GM21619 (cell line): ENCODE measurements at regions not wholly inside any gene's neighbourhood (a gene's known extent, or its start where the extent isn't known, plus 50 kb on each side); places are given as distances from the start of the nearest gene placed in this dataset.
"Not testable (repeated sequence)": the region's sequence is repeated elsewhere in the genome, so short reads cannot be mapped to it uniquely, and the experiment has no call there.

Experiments
- ATAC-seq: cut with Tn5 transposase; IDR thresholded peaks from one replicate; pipeline ENCODE4 v1.9.1; 2021; ENCODE audit not compliant: unreplicated experiment

DNA sequence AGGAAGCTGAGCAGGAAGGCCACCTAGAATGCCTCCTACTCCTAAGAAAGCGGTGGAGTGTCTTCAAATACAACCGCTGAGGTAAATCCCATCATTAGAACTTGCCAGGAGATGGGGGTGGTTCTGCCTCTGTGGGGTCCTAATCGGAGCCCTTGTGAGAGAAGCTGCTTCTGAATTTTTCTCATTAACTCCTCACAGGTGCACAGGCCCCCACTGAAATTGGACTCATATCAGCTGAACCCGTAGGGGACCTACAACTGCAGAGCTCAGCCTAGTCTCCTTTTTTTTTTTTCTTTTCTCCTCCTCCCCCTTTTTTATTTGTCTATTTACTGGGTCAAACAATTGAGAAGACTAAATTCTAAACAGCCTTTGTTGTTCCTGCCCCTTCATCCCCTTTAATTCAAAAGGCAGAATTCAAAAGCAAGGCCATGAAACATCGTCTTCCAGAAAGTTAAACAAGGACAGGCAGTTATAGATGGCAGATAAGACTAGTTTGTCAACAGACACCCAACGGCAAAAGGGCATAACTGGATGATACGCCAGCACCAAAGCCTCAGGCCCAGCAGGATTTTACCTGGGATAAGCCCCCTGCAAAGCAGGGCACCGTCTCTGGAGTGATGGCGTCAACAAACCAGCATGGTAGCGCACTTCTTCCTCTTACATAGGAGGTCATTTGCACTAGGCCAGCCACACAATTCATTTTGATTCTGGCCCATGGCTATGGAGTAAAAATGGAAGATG lies 213.7 kb upstream of the HES1 start:
- ATAC-seq, result no peak

DNA sequence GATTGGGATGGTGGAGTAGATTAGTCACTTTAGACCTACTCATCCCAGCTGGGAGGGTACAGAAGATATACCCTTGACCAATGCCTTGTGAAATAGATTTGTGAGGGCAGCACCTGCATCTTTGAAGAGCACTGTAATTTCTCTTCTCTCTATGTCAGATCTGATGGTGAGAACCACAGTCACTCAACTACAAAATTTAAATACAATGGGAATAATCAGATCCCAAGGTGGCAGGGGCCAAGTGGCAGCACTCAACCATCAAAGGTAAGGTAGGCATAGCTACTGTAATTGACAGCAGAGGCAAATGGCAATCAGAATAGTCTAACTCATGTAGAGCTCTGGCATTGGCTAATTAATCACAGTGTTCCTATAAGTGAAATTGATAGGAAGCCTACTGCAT lies 212.0 kb upstream of the HES1 start:
- not testable (repeated sequence) for ATAC-seq

DNA sequence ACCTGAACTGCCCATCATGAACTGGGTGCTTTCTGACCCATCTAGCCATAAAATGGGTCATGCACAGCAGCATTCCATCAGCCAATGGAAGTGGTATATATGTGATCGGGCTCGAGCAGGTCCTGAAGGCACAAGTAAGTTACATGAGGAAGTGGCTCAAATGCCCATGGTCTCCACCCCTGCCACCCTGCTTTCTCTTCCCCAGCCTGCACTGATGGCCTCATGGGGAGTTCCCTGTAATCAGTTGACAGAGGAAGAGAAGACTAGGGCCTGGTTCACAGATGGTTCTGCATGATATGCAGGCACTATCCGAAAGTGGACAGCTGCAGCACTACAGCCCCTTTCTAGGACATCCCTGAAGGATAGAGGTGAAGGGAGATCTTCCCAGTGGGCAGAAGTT lies 209.9 kb upstream of the HES1 start:
- ATAC-seq, result not testable (repeated sequence)

DNA sequence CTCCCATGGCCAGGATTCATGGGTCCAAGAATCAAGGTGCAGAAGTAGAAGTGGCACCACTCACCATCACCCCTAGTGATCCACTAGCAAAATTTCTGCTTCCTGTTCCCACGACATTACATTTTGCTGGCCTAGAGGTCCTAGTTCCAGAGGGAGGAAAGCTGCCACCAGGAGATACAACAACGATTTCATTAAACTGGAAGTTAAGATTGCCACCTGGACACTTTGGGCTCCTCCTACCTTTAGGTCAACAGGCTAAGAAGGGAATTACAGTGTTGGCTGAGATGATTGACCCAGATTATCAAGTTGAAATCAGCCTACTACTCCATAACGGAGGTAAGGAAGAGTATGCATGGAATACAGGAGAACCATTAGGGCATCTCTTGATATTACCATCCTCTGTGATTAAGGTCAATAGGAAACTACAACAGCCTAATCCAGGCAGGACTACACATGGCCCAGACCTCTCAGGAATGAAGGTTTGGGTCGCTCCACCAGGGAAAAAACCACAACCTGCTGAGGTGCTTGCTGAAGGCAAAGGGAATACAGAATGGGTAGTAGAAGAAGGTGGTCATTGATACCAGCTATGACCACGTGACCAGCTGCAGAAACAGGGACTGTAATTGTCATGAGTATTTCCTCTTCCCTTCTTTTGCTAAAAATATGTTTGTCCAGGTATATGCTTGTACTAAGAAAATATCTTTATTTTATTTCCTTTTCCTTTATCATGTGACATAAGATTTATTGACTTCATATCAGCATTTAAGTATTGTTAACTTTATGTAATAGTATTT lies 208.3 kb upstream of the HES1 start:
- ATAC-seq, result not testable (repeated sequence)

DNA sequence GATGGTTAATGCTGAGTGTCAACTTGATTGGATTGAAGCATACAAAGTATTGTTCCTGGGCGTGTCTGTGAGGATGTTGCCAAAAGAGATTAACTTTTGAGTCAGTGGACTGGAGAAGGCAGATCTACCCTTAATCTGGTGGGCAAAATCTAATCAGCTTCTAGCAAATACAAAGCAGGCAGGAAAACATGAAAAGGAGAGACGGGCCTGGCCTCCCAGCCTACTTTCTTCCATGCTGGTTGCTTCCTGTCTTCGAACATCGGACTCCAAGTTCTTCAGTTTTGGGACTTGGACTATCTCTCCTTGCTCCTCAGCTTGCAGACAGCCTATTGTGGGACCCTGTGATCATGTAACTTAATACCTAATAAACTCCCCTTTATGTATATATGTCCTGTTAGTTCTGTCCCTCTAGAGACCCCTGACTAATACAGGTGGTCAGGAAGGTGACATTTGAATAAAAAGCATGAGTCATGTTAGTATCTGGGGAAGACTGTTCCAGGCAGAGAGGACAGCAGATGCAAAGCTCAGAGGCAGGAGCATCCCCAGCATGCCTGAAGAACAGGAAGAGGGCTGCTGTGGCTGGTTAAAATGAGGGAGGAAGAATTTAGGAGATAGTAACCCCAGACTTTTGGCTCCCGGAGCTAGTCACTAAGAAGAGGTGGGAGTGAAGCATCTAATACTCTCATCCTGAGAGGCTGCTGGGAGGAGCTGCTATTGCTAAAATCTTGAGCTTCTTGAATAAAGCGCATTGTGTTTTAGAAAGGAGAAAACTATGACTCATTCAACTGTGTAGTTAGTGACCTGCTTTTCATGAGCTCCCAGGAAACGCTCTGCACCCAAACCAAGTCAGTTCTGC lies 207.4 kb upstream of the HES1 start:
- ATAC-seq, result no peak

DNA sequence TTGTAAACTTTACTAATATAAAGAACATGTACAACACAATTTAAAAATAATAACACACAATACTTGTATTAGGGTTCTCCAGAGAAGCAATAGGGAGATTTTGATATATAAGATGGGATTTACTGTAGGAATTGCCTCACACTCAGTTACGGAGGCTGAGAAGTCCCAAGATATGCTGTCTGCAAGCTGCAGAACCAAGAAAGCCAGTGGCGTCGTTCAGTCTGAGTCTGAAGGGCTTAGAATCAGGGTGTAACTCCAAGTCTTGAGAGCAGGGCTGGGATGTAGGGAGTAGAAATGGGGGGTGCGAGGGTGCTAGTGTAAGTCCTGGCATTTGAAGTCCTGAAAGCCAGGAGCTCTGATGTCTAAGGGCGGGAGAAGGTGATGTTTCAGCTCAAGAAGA lies 206.6 kb upstream of the HES1 start:
- ATAC-seq, result no peak

DNA sequence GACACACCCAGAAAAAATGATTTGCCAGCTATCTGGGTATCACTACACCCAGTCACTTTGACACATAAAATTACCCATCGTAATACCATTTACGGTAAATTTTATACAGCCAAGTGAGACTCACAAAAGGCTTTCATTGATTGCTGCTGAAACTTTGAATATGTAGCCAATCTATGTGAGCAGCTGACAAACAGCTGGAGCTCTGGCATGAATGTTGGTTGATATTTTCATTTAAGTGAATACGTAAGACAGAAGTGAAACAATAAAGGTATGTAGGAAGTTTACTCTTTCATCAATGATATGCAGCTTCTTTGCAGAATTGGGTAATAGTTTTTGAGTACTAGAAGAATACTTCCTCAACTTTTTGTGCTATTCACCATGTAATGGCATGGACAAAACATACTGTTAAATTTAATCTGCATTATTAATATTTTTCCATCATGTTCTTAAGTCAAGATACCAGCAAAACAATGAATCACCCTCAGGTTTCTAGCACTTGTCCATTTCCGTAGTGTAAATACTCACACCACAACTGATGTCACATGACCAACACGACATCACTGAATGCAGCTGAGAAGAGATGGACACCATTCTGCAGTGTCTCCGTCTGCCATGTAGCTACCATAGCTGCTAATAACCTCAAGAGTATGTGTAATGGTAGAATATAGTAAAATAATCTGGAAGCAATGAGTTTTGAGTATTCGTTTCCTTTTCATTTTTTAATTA lies 205.9 kb upstream of the HES1 start:
- no peak for ATAC-seq

DNA sequence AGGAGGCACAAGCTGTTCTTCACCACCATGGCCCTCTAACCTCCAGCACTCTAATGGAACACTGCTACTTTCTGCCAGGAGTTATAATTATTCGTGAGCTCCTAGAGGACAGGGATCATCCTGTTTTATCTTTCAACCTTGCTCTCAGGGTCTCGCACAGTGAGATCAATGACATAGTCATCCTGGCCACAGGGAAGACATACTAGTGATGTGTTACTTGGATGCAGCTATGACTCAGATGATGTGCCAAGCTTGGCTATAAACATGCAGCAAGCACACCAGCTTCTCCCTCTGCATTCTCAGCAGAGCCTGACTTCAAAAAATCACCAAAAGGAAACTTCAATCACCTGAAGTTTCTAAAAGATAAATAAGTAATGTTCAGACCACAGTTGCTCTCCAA lies 203.8 kb upstream of the HES1 start:
- ATAC-seq, result no peak

DNA sequence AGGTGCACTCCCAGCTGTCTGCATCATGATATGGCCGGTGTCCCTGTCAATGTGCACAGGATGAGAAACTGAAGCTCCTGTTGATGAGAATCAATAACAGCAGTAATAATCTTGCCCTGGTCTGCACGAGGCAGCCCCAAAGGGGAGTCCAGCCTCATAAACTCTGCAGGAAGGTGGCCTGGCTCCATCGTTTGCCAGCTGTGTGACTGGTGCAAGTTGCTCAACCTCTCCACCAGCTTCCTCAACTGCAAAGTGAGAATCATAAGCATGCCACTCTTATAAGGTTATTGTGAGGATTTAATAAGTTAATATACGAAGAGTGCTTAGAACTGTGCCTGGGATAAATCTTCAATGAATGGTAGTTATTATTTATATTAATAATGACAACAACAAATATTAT lies 203.4 kb upstream of the HES1 start:
- no peak for ATAC-seq

DNA sequence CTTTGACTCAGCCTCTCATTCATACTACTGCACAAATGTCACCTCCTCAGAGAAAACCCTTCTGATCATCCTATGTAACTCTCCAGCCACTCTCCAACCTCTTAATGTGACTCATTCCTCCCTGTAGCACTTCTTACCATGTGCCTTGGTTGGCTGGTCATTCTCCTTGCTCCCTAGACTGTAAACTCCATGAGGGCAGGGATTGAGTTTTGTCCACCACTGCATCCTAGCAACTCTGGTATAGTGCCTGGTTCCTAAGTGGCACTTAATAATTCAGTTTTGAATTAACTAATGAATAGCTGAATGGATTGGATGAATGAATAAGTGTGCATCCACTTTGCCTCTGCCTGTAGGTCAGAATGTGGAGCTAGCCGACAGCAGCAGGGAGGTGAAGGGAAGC lies 202.5 kb upstream of the HES1 start:
- no peak for ATAC-seq

DNA sequence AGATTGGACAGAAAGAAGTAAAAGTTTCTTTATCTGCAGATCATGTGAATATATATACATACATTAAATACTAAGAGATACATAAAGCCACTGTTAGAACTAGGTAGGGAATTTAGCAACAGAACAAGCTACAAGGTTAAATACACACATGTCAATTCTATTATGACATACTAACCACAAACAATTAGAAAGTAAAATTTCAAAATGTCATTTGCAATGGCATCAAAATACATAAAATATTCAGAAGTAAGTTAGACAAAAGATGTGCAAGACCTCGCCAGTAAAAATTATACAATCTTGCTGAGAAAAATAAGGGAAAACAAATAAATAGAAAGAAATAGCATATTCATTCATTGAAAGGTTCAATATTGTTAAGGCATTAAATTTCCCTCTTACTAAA lies 200.0 kb upstream of the HES1 start:
- no peak for ATAC-seq

DNA sequence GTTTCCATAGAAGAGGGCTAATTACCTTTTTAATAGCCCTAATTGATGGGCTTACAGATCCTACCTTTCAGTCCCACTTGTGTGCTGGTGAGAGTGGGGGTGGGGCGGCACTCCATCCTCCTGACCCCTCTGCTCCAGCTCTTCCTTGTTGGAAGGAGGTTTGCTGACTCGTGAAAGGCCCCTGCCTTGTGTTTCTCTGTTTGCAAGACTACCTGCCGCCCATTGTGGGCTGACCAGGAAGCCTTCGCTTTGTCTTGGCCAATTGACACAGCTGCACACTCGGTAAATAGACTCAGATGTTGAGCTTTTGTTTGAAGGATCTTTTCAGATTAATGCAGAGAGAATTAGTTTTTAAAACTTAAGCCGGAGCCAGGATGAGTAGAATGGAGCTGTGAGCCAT lies 197.3 kb upstream of the HES1 start:
- ATAC-seq, result no peak

DNA sequence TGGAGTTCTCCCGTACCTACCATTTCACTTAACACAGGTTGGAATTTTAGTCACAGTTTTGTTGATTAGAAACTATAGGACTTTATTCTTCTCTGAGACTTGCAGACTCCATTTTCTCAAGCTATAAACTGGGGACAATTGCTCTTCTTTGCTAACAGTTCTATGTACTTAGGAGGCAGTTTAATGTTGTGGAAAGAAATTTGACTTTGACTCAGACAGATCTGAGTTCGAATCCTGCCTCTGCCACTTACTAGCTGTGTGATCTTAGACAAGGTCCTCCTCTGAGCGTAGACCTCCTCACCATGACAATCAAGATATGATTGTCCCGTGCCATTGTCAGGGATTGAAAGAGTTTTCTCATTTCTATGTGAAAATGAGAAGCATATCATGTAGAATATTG lies 196.4 kb upstream of the HES1 start:
- ATAC-seq, result no peak

DNA sequence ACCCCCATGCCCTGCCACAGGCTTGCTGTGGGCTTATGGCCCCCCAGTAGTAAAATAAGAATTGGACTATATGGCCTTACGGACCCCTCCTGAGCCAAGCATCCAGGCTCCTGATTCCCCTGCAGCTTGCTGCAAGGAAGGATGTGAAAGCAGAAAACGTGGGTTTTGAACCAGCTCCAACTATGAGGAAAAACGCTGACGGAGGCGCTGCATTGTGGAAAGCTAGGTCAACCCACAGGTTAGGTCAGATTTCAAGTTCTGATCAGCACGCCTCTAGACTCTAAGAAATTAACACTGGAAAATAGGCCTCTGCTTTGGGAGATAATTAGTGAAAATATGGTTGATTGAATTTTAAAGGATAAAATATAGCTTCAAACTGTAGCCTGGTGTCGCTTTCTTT lies 195.4 kb upstream of the HES1 start:
- ATAC-seq, result no peak

DNA sequence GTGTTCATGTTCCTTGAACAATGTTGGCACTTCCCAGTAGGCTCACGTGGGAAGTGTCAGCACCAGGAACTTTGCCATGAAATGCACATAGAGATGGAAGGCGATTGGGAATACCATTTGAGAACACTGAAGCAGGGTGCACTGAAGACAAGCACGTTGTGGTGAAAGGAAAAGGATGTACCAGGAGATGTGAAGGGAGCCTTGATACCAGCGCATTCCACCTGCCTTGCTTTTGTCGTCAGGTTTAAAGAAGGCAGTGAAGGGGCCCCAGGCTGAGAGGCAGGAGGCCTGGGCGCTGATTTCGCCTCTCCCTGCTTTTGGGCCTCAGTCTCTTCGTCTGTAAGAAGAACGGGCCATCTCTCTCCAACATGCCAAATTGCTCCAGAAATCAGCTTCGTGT lies 194.5 kb upstream of the HES1 start:
- no peak for ATAC-seq

DNA sequence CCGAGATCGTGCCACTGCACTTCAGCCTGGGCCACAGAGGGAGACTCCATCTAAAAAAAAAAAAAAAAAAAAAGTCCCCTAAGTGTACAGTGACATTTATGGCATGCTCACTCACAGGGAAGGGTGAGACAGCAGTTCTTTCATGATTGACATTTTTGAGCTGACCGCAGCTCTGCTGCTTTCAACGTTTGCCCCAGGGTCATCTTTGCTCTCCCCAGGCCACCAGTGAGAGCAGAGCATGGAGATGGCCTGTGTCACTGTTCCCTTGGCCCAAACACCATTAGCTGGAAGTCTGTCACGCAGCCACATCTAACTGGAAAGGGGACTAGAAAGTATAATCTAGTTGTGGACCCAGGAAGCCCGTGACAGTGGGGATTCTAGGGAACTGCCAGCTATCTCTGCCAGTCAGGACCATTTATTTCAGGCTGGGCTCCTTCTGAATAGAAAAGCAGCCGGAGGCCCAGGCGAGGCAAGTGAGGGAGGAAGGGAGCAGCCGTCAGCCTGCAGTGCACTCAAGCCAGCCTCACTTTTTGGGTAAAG lies 193.4 kb upstream of the HES1 start:
- ATAC-seq, result no peak

DNA sequence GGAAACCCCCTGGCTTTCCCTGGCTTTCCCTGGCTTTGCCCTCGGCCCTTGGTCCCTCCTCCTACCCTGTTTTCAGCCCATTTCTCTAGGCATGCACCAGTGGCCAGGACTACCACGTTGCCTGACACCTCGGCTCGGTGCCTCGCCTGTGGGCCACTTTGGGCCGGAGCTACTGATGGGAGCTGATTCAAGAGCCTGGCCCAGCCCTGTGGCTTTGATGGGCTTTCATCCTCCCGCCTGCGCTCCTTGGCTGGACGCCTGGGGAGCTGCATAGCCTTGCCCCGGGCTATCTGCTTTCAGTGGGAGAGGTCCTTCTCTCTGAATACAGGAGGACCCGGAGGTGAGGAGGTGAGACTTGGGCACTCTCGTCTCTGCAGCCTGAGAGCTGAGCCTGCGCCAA lies 192.7 kb upstream of the HES1 start:
- no peak for ATAC-seq

DNA sequence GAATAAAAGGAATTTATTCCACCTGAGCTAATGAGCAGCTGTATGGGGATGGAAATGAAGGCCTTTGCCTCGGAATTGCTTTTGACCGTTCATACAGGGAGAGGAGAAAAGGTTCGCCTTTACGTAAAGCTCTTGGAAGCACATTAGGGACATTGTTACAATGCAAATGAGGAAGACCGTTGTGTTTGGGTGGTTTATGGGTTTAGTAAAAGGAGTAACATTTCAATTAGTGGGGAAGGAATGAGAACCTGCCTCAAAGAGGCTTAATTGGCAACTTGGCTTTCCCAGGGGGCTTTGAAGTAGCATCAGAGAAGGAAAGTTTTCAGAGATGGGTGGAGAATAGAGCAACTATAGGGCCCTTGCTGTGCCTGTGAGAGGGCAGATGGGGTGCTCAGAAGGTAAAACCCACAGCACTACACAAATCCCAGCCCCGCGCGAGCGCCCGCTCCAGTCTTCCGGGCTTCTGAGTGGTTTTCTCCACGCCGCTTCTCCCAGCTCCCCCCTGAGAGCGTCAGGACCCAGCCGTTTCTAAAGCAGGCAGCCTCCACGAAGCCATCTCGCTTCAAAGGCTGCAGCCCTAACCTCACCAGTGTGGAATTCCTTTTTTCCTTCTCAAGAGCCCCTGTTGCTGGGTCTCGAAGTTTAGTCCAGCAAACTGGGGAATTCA lies 192.0 kb upstream of the HES1 start:
- ATAC-seq, result no peak

DNA sequence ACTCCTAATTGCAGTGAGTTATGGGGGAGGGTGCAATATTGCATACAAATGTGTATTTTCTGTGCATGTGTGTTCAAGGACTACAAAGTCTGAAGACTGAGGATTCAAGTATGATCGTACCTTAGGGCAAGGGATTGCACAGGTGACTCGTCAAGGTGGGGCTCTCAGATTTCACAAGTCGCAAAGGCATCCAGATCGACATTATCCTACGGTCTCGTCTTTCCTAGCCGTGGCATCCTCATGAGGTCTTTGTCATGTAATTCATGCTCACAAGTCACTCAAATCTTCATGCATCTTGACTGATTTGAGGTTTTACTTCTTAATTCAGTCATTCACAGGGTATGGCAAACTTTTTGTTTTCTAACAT lies 191.4 kb upstream of the HES1 start:
- ATAC-seq, result no peak

DNA sequence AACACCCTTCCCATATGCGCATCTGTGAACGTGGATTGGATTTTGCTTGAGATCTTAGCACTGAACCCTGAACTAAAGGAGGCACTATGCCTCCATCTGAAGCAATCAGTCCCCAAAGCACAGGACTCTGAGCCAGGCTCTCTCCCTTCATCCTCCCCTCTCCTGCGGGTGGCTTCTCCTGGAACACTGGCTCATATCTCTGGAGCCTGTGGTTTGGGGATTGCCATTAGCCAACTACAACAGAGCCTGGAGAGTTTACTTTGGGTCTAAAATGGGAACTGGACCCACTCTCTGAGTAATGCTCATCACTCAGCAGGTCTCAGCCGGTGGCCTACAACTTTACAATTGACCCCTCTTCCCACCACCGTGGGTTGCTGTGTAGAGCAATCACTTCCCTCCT lies 190.8 kb upstream of the HES1 start:
- no peak for ATAC-seq
